ENCODE measurements at regions not wholly inside any gene's neighbourhood (a gene's known extent, or its start where the extent isn't known, plus 50 kb on each side); places are given as distances from the start of the nearest gene placed in this dataset.

- DNase-seq: no peak
Measured at GRCh38 chr14:62101189-62101588, 339.0 kb downstream of the SNAPC1 start.

GRCh38 chr14:62101673-62102348, 339.6 kb downstream of the SNAPC1 start:
- DNase-seq: no peak

GRCh38 chr14:62102349-62102725, 340.1 kb downstream of the SNAPC1 start:
- no peak for DNase-seq

GRCh38 chr14:62103464-62103863, 341.2 kb downstream of the SNAPC1 start:
- no peak for DNase-seq

GRCh38 chr14:62110941-62111340, 348.7 kb downstream of the SNAPC1 start:
- no peak for DNase-seq

- peak; percentile 34 to 43 for DNase-seq
Measured at GRCh38 chr14:62117010-62117750, 355.0 kb downstream of the SNAPC1 start.

- no peak for DNase-seq
Measured at GRCh38 chr14:62117751-62118105, 355.5 kb downstream of the SNAPC1 start.

- no peak for DNase-seq
Measured at GRCh38 chr14:62118461-62118860, 356.2 kb downstream of the SNAPC1 start.

GRCh38 chr14:62118871-62119270, 356.7 kb downstream of the SNAPC1 start:
- DNase-seq: no peak

- no peak for DNase-seq
Measured at GRCh38 chr14:62123961-62124360, 361.7 kb downstream of the SNAPC1 start.

- no peak for DNase-seq
Measured at GRCh38 chr14:62125793-62126192, 363.6 kb downstream of the SNAPC1 start.

GRCh38 chr14:62126879-62127478, 364.8 kb downstream of the SNAPC1 start:
- no peak for DNase-seq

GRCh38 chr14:62130441-62130840, 368.2 kb downstream of the SNAPC1 start:
- no peak for DNase-seq

GRCh38 chr14:62133776-62134550, 371.7 kb downstream of the SNAPC1 start:
- DNase-seq: no peak

GRCh38 chr14:62138593-62138992, 376.4 kb downstream of the SNAPC1 start:
- DNase-seq: no peak

- no peak for DNase-seq
Measured at GRCh38 chr14:62141139-62141538, 378.9 kb downstream of the SNAPC1 start.

- no peak for DNase-seq
Measured at GRCh38 chr14:62143245-62143644, 381.0 kb downstream of the SNAPC1 start.

- no peak for DNase-seq
Measured at GRCh38 chr14:62144863-62145262, 382.6 kb downstream of the SNAPC1 start.

GRCh38 chr14:62146030-62146429, 383.8 kb downstream of the SNAPC1 start:
- no peak for DNase-seq

GRCh38 chr14:62156052-62156451, 393.8 kb downstream of the SNAPC1 start:
- DNase-seq: no peak

- DNase-seq: no peak
Measured at GRCh38 chr14:62158779-62159178, 396.6 kb downstream of the SNAPC1 start.

GRCh38 chr14:62159314-62159713, 397.1 kb downstream of the SNAPC1 start:
- no peak for DNase-seq

- DNase-seq: no peak
Measured at GRCh38 chr14:62162998-62163589, 400.9 kb downstream of the SNAPC1 start.
